ENCODE measurements at regions not wholly inside any gene's neighbourhood (a gene's known extent, or its start where the extent isn't known, plus 50 kb on each side); places are given as distances from the start of the nearest gene placed in this dataset.

DNA sequence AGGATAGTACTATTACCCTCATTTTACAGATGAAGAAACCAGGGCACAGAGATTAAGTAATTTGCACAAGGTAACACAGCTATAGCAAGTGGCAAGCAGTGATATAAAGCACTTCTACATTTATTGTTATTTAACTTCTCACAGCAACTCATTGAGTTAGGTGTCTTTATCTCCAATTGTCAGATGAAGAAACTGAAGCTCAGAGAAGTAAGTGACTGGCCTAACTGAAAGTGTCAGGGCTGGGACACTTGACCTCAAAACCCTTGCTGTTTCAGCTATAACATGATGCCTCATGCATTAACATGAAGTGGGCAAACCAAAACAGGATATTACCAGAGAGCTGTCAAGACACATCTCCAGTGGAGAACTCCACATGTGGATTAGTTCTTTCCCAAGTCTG lies 65.8 kb upstream of the LEKR1 start:
- Mint-ChIP-seq H3K4me1 (ENCODE audit: low read depth) (peaks cover 52% of the 10 kb centered on the region), H3K4me3 (no peak overlapping the region), H3K27ac (no peak overlapping the region), H3K9me3 (no peaks in the 10 kb centered on the region), H3K27me3 (ENCODE audit: insufficient read depth) (no peaks in the 10 kb centered on the region), H3K36me3 (ENCODE audit: low read depth) (peaks cover 11% of the 10 kb centered on the region; the same call in 1 of the 2 replicates)
- no peak for DNase-seq
- TF ChIP-seq, protein P1, sequence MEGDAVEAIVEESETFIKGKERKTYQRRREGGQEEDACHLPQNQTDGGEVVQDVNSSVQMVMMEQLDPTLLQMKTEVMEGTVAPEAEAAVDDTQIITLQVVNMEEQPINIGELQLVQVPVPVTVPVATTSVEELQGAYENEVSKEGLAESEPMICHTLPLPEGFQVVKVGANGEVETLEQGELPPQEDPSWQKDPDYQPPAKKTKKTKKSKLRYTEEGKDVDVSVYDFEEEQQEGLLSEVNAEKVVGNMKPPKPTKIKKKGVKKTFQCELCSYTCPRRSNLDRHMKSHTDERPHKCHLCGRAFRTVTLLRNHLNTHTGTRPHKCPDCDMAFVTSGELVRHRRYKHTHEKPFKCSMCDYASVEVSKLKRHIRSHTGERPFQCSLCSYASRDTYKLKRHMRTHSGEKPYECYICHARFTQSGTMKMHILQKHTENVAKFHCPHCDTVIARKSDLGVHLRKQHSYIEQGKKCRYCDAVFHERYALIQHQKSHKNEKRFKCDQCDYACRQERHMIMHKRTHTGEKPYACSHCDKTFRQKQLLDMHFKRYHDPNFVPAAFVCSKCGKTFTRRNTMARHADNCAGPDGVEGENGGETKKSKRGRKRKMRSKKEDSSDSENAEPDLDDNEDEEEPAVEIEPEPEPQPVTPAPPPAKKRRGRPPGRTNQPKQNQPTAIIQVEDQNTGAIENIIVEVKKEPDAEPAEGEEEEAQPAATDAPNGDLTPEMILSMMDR (IDR thresholded peaks at IDR 0.05) = no peak

DNA sequence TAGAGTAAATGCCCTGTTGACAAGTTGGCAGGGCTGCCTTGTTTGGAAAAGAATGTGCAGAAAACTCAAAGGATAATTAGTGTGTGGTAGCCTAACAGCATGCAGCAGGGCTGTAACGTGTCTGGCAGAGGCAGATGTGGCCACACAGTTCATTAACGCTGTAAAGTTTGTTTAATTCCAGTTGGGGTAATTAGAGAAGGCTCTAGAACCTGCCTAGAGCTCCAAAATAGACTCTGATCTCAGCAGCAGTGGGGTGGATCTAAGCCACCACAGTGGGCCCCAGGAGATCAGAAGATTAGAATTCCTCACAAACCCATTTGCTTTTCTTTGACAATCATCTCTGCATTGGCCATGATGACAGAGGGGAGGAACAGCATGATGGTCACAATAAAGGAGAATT lies 65.1 kb upstream of the LEKR1 start:
- Mint-ChIP-seq H3K36me3 (ENCODE audit: low read depth) (peaks cover 11% of the 10 kb centered on the region; the same call in 1 of the 2 replicates), H3K27me3 (ENCODE audit: insufficient read depth) (no peaks in the 10 kb centered on the region), H3K4me3 (no peak overlapping the region), H3K4me1 (ENCODE audit: low read depth) (peaks cover 59% of the 10 kb centered on the region), H3K9me3 (no peaks in the 10 kb centered on the region), H3K27ac (no peak overlapping the region)
- DNase-seq = no peak
- TF ChIP-seq, protein P1 (IDR thresholded peaks at IDR 0.05) = no peak

DNA sequence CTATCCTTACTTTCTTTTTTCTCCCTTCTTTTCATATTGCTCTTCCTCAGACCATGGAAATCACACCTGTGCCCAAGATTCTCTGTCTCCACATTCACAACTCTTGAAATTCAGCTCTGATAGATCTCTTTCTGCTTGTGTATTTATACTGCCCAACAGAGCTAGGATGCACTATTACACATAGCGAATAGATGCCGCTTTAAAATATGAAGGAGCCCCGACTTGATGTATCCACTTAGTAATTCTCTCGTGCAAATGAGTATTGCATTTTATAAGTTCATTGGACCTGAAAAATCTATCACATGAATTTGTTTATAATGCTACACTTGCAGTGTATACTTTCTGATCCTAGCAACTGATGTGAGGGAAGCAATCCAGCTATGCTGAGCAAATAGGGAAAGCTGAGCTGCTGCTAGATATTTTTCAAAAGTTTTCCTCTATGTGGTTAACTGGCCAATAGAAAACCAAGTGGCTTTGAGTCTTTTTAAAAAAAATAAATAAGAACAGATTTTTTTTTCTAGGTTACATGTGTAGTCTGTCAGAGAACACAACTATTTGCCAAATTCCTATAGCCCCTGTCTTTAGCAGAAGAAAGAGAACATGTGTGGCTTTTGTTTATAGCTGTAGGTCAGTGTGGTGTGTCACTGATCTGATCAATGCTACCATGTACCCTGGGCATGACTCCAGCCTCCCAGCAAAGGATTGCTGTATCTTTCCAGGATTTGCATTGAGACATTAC lies 64.3 kb upstream of the LEKR1 start:
- TF ChIP-seq, protein P1 (IDR thresholded peaks at IDR 0.05) = 0 out of 2 replicates have a peak, but pooled peaks have one; percentile 11
- Mint-ChIP-seq H3K27ac (peak overlapping the region; percentile 3; the same call in 1 of the 2 replicates), H3K4me1 (ENCODE audit: low read depth) (peaks cover 65% of the 10 kb centered on the region), H3K27me3 (ENCODE audit: insufficient read depth) (no peaks in the 10 kb centered on the region), H3K4me3 (no peak overlapping the region), H3K36me3 (ENCODE audit: low read depth) (peaks cover 11% of the 10 kb centered on the region; the same call in 1 of the 2 replicates), H3K9me3 (no peaks in the 10 kb centered on the region)
- no peak for DNase-seq

DNA sequence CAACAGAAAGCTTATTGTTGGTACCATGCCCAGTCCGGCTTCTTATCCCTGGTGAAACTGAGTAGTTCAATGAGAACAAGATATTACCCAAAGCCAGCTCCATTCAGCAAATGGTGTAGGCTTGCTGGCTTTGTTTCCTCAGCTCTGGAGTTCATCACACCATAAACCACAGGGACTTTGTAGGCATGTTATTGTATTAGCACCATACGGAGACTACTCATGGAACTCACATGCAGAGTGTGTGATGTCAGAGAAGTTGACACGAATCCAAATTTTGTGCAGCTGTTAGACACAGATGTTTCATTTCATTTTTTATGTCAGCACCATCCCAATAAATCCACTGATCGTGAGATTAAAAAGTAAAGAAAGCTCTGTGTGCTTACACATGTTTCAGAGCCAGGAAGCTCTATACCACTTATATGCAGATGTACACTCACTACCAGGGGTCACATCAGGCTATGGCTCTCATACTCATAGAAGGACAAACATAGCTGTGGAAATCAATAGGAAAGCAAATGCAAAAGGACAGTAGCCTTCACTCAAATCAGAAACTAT lies 63.4 kb upstream of the LEKR1 start:
- peak; percentile 22 for DNase-seq
- Mint-ChIP-seq H3K4me1 (ENCODE audit: low read depth) (peaks cover 67% of the 10 kb centered on the region), H3K27me3 (ENCODE audit: insufficient read depth) (no peaks in the 10 kb centered on the region), H3K36me3 (ENCODE audit: low read depth) (peaks cover 6% of the 10 kb centered on the region; the same call in 1 of the 2 replicates), H3K27ac (peak overlapping the region; percentile 60; the same call in 1 of the 2 replicates), H3K4me3 (no peak overlapping the region), H3K9me3 (no peaks in the 10 kb centered on the region)
- TF ChIP-seq, protein P1 (IDR thresholded peaks at IDR 0.05) = no peak

DNA sequence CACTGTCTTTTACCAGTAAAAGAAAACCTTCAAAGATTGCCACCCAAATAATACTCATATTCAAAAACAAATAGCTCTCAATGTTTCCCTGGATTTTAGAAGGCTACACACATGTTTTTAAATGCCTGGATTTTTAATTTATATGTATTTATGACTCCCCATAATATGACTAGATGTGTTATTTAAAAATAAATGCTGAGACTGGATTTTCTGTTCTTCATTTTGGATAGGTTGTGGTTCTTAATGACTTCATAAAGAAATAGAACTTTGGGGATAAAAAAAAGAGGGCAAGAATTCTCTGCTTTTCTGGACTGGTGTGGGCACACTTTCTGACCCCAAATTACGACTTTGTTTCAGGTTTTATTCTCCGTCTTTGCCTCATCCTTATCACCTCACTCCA lies 62.8 kb upstream of the LEKR1 start:
- Mint-ChIP-seq H3K27ac (no peak overlapping the region), H3K4me1 (ENCODE audit: low read depth) (peaks cover 67% of the 10 kb centered on the region), H3K9me3 (no peaks in the 10 kb centered on the region), H3K4me3 (no peak overlapping the region), H3K36me3 (ENCODE audit: low read depth) (0 out of 2 replicates have a peak, but pooled peaks cover 3% of the 10 kb centered on the region), H3K27me3 (ENCODE audit: insufficient read depth) (no peaks in the 10 kb centered on the region)
- no peak for DNase-seq
- TF ChIP-seq, protein P1 (IDR thresholded peaks at IDR 0.05) = no peak
